ENCODE measurements at regions not wholly inside any gene's neighbourhood (a gene's known extent, or its start where the extent isn't known, plus 50 kb on each side); places are given as distances from the start of the nearest gene placed in this dataset.

- TF ChIP-seq, protein P1, sequence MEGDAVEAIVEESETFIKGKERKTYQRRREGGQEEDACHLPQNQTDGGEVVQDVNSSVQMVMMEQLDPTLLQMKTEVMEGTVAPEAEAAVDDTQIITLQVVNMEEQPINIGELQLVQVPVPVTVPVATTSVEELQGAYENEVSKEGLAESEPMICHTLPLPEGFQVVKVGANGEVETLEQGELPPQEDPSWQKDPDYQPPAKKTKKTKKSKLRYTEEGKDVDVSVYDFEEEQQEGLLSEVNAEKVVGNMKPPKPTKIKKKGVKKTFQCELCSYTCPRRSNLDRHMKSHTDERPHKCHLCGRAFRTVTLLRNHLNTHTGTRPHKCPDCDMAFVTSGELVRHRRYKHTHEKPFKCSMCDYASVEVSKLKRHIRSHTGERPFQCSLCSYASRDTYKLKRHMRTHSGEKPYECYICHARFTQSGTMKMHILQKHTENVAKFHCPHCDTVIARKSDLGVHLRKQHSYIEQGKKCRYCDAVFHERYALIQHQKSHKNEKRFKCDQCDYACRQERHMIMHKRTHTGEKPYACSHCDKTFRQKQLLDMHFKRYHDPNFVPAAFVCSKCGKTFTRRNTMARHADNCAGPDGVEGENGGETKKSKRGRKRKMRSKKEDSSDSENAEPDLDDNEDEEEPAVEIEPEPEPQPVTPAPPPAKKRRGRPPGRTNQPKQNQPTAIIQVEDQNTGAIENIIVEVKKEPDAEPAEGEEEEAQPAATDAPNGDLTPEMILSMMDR (IDR thresholded peaks at IDR 0.05), result no peak
Observed at GRCh38 chr1:200267937-200268336, 141.9 kb downstream of the ZNF281 start.

DNA sequence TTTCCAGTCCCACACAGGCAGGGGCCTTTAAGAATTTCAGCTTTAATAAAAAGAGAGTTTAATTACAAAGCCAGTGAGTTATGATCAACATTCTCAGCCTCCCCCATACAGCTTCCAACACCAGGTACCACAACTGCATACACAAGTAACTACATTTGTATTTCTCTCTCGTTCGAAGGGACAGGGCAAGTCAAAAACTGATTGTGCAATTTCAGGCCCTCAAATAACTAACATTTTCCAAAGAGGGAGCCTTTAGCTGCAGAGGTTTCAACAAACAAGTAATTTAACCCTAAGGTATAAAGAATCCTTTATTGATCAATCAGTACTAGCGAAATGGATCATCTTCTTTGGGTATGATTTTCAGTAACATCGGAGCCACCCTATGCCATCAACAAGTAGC is 142.4 kb downstream of the ZNF281 start:
- TF ChIP-seq, protein P1 (IDR thresholded peaks at IDR 0.05), result no peak

- TF ChIP-seq, protein P1 (IDR thresholded peaks at IDR 0.05), result no peak
Observed at GRCh38 chr1:200266871-200267270, 143.0 kb downstream of the ZNF281 start.

DNA sequence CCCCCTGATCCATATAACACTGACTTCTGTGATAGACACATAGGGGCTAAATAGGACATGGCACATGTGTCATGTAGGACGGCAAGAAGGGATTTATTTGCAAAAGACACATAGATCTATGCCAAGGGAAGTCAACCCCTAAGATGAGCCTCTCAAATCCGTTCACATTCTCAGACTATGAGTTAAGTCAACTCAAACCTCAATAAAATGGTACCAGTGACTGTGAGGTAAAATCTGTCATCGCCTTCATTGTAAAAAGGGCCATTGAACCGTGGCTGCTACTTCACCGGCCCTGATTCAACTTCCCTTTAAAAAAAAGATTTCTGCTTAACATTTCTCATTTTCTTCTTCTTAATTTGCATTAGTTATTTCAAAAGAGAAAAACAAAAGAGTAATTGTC is 144.0 kb downstream of the ZNF281 start:
- TF ChIP-seq, protein P1 (IDR thresholded peaks at IDR 0.05), result no peak

DNA sequence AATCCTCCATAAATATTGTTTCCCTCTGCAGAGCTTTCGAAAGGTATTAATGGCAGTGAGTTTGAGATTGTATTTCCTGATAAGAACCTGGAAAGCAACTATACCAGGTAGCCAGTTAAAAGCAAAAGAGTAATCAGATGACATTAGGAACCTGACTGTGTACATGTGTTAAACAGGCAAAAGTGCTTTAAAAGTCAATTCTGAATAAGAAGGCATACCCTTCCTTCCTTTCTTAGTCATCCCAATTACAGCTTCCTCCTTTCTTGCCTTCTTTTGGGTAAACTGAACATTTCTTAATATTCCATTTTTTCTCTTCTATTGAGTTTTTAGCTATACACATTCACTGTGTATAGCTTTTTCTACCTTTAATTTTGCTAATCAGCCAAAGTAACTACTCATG is 144.7 kb downstream of the ZNF281 start:
- TF ChIP-seq, protein P1 (IDR thresholded peaks at IDR 0.05), result no peak

GRCh38 chr1:200263203-200263602 is 146.6 kb downstream of the ZNF281 start:
- TF ChIP-seq, protein P1 (IDR thresholded peaks at IDR 0.05), result no peak

DNA sequence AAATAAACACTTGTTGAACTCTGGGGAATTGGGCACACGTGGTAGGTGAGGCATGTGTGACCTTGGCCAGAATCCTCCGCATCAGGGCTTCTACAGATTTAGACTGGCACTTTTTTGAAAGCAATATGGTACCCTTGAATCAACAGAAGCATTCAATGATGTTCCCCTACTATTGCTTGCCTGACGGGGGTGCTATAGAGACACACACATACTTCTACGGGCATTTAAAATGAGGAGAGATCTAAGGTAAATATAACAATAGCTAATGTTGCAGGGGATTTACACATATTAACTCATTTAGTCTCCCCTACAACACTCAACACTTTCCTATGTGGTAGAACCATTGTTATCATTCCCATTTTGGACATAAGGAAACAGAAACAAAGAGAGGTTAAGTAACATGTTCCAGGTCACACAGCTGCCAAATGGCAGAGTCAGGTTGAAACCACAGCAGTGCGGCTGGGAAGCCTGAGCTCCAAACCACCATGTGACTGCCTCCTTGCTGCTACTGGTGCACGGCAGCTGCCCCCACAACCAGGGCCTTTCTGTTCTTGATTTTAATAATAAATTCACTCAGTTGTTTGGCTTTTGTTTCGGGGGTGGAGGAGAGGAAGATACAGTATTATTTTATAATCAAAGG is 147.4 kb downstream of the ZNF281 start:
- TF ChIP-seq, protein P1 (IDR thresholded peaks at IDR 0.05), result peak; percentile 17; the same call in 1 of the 2 replicates

Measured in LNCAP (cell line).